SH-SY5Y (cell line): ENCODE measurements at regions not wholly inside any gene's neighbourhood (a gene's known extent, or its start where the extent isn't known, plus 50 kb on each side); places are given as distances from the start of the nearest gene placed in this dataset.

Source experiments
- GATA2 ChIP-seq: IDR thresholded peaks from 2 replicates; pipeline ENCODE4 v1.6.1; 2011; ENCODE audit warnings: mild to moderate bottlenecking, low read depth, low read length
- GATA3 ChIP-seq: IDR thresholded peaks from 2 replicates; pipeline ENCODE4 v1.6.1; 2011; ENCODE audit warnings: low read depth, mild to moderate bottlenecking, low read length, moderate library complexity

- TF ChIP-seq GATA3 (no peak), GATA2 (no peak)
These were observed 129.9 kb downstream of the WIF1 start for GRCh38 chr12:64991121-64991611.

- TF ChIP-seq GATA3 (no peak), GATA2 (no peak)
These were observed 129.0 kb downstream of the WIF1 start for GRCh38 chr12:64992116-64992515.

GRCh38 chr12:64992641-64993040 is 128.5 kb downstream of the WIF1 start:
- TF ChIP-seq GATA3 (no peak), GATA2 (no peak)

- TF ChIP-seq GATA2 (no peak), GATA3 (no peak)
These were observed 127.6 kb downstream of the WIF1 start for GRCh38 chr12:64993461-64993860.

- TF ChIP-seq GATA3 = no peak
- TF ChIP-seq GATA2 = no peak
These were observed 125.3 kb downstream of the WIF1 start for GRCh38 chr12:64995816-64996215.

GRCh38 chr12:64997858-64998257 is 123.2 kb downstream of the WIF1 start:
- TF ChIP-seq GATA3 = no peak
- no peak for TF ChIP-seq GATA2

- TF ChIP-seq GATA3 (no peak), GATA2 (no peak)
These were observed 122.5 kb downstream of the WIF1 start for GRCh38 chr12:64998371-64999147.

GRCh38 chr12:64999148-64999425 is 122.0 kb downstream of the WIF1 start:
- no peak for TF ChIP-seq GATA3
